HEK293T (cell line): ENCODE measurements at regions not wholly inside any gene's neighbourhood (a gene's known extent, or its start where the extent isn't known, plus 50 kb on each side); places are given as distances from the start of the nearest gene placed in this dataset.
"Not testable (repeated sequence)": the region's sequence is repeated elsewhere in the genome, so short reads cannot be mapped to it uniquely, and the experiment has no call there.

Experiments used
- CTCF ChIA-PET: fragments of 350-600 bp; formaldehyde crosslinking; extraction: SDS; loops from one replicate; lab custom pipeline; 2021; ENCODE audit warnings: antibody characterized with exemption, inconsistent platforms; lab: Yijun Ruan, JAX
- POLR2A ChIA-PET: fragments of 350-600 bp; formaldehyde crosslinking; extraction: SDS; loops from one replicate; lab custom pipeline; 2020; ENCODE audit warnings: antibody characterized with exemption, inconsistent platforms; lab: Yijun Ruan, JAX
- DNase-seq: peaks from one replicate; pipeline ENCODE4 v3.0.0; 2012; ENCODE audit warnings: mixed read lengths; ENCODE audit errors: extremely low spot score
- ARNT ChIP-seq: fragments of 450-650 bp; IDR thresholded peaks from 2 replicates; pipeline ENCODE4 v1.6.1; 2017; ENCODE audit warnings: mild to moderate bottlenecking
- BHLHE40 ChIP-seq: fragments of 450-650 bp; IDR thresholded peaks from 2 replicates; pipeline ENCODE4 v1.6.1; 2016; ENCODE audit warnings: mild to moderate bottlenecking, moderate library complexity, borderline replicate concordance
- CTBP1 ChIP-seq: fragments of 450-650 bp; IDR thresholded peaks from 2 replicates; pipeline ENCODE4 v1.6.1; 2016; ENCODE audit warnings: borderline replicate concordance
- ELF4 ChIP-seq: fragments of 450-650 bp; IDR thresholded peaks from 2 replicates; pipeline ENCODE4 v1.6.1; 2017; ENCODE audit warnings: antibody characterized with exemption
- FOXA1 ChIP-seq: fragments of 450-650 bp; IDR thresholded peaks from 2 replicates; pipeline ENCODE4 v1.6.1; 2016; ENCODE audit warnings: mild to moderate bottlenecking
- FOXK2 ChIP-seq: fragments of 450-650 bp; IDR thresholded peaks from 2 replicates; pipeline ENCODE4 v1.6.1; 2016; ENCODE audit warnings: mild to moderate bottlenecking
- FOXM1 ChIP-seq: fragments of 450-650 bp; IDR thresholded peaks from 2 replicates; pipeline ENCODE4 v1.6.1; 2017; ENCODE audit warnings: mild to moderate bottlenecking, borderline replicate concordance
- HDGF ChIP-seq: fragments of 450-650 bp; IDR thresholded peaks from 2 replicates; pipeline ENCODE4 v1.6.1; 2017; ENCODE audit warnings: antibody characterized with exemption, borderline replicate concordance
- L3MBTL2 ChIP-seq: fragments of 450-650 bp; conservative IDR thresholded peaks from 2 replicates; pipeline ENCODE4 v1.6.1; 2016; ENCODE audit warnings: mild to moderate bottlenecking
- LEF1 ChIP-seq: fragments of 450-650 bp; IDR thresholded peaks from 2 replicates; pipeline ENCODE4 v1.6.1; 2017; ENCODE audit warnings: mild to moderate bottlenecking, borderline replicate concordance
- NFRKB ChIP-seq: fragments of 450-650 bp; IDR thresholded peaks from 2 replicates; pipeline ENCODE4 v1.6.1; 2016; ENCODE audit warnings: mild to moderate bottlenecking, moderate library complexity
- PKNOX1 ChIP-seq: fragments of 450-650 bp; IDR thresholded peaks from 2 replicates; pipeline ENCODE4 v1.6.1; 2016
- SP1 ChIP-seq: fragments of 450-650 bp; IDR thresholded peaks from 2 replicates; pipeline ENCODE4 v1.6.1; 2017
- SUZ12 ChIP-seq: fragments of 450-650 bp; IDR thresholded peaks from 2 replicates; pipeline ENCODE4 v1.6.1; 2016; ENCODE audit warnings: mild to moderate bottlenecking
- TARDBP ChIP-seq: fragments of 450-650 bp; IDR thresholded peaks from 2 replicates; pipeline ENCODE4 v1.6.1; 2016
- ZNF384 ChIP-seq: fragments of 450-650 bp; IDR thresholded peaks from 2 replicates; pipeline ENCODE4 v1.6.1; 2016

- no peak for DNase-seq
- ChIA-PET CTCF (no interaction called here), POLR2A (no interaction called here)
- TF ChIP-seq L3MBTL2 (no peak), TARDBP (no peak), SUZ12 (no peak), PKNOX1 (no peak), FOXM1 (no peak), SP1 (no peak), FOXK2 (no peak), ARNT (no peak), LEF1 (no peak), FOXA1 (no peak), NFRKB (no peak), HDGF (no peak), ZNF384 (no peak), ELF4 (no peak), CTBP1 (no peak)
Measured at GRCh38 chr2:160615706-160616105, 122.1 kb upstream of the RBMS1 start.

- no peak for TF ChIP-seq FOXK2
- no peak for TF ChIP-seq FOXM1
- TF ChIP-seq HDGF: no peak
- TF ChIP-seq SUZ12: no peak
- TF ChIP-seq NFRKB: no peak
- TF ChIP-seq PKNOX1: no peak
- TF ChIP-seq ZNF384: no peak
- TF ChIP-seq FOXA1: no peak
- TF ChIP-seq SP1: no peak
- DNase-seq: no peak
- ChIA-PET POLR2A (no interaction called here), CTCF (no interaction called here)
Measured at GRCh38 chr2:160616149-160616548, 122.5 kb upstream of the RBMS1 start.

GRCh38 chr2:160621748-160622147 is 128.1 kb upstream of the RBMS1 start:
- no peak for DNase-seq
- TF ChIP-seq FOXA1 (no peak), ELF4 (no peak), CTBP1 (no peak), ZNF384 (no peak), FOXK2 (no peak), NFRKB (no peak), ARNT (no peak), LEF1 (no peak), L3MBTL2 (no peak), PKNOX1 (no peak), BHLHE40 (no peak), HDGF (no peak), TARDBP (no peak), FOXM1 (no peak), SUZ12 (no peak), SP1 (no peak)
- CTCF ChIA-PET: no interaction called here
- POLR2A ChIA-PET: no interaction called here

- DNase-seq, POLR2A ChIA-PET: not testable (repeated sequence)
Measured at GRCh38 chr2:160628020-160628637, 134.5 kb upstream of the RBMS1 start.

GRCh38 chr2:160628811-160629210 is 135.2 kb upstream of the RBMS1 start:
- DNase-seq: no peak
- no peak for TF ChIP-seq HDGF
- no peak for TF ChIP-seq NFRKB
- no peak for TF ChIP-seq FOXK2
- TF ChIP-seq FOXA1: no peak
- TF ChIP-seq ZNF384: no peak
- no peak for TF ChIP-seq BHLHE40
- no peak for TF ChIP-seq SP1
- TF ChIP-seq CTBP1: no peak
- TF ChIP-seq SUZ12: no peak
- TF ChIP-seq FOXM1: no peak
- no peak for TF ChIP-seq TARDBP
- TF ChIP-seq ARNT: no peak
- TF ChIP-seq ELF4: no peak
- TF ChIP-seq L3MBTL2: no peak
- ChIA-PET CTCF (no interaction called here), POLR2A (no interaction called here)

More at GRCh38 chr2:160628020-160628637, 134.5 kb upstream of the RBMS1 start:
- CTCF ChIA-PET: not testable (repeated sequence)

GRCh38 chr2:160630801-160631590 is 137.4 kb upstream of the RBMS1 start:
- TF ChIP-seq L3MBTL2: no peak
- TF ChIP-seq PKNOX1: no peak
- no peak for TF ChIP-seq BHLHE40
- no peak for TF ChIP-seq NFRKB
- TF ChIP-seq LEF1: no peak
- no peak for TF ChIP-seq ELF4
- no peak for TF ChIP-seq SP1
- ChIA-PET CTCF (interaction anchor here (0.5 kb wide), 1 partner anchor 16 kb away, joined by 4 read pairs; no protein-coding TSS in a partner anchor), POLR2A (no interaction called here)
- DNase-seq: no peak
